OCI-LY7 (cell line): ENCODE measurements at regions not wholly inside any gene's neighbourhood (a gene's known extent, or its start where the extent isn't known, plus 50 kb on each side); places are given as distances from the start of the nearest gene placed in this dataset.

Experiments used
- BruUV-seq: library from RNA; stranded (reverse); fragments of 400-500 nt; replicated peaks from 2 replicates; lab custom pipeline; 2021; lab: Mats Ljungman, UMichigan
- CTCF ChIA-PET: fragments of 300-600 bp; sonication (Branson Sonifier 250); formaldehyde crosslinking; loops from one replicate; lab custom pipeline; 2022; ENCODE audit warnings: antibody characterized with exemption; ENCODE audit not compliant: unreplicated experiment; lab: Charles Lee
- POLR2A ChIA-PET: fragments of 300-600 bp; sonication (Branson Sonifier 250); formaldehyde crosslinking; loops from one replicate; lab custom pipeline; 2022; ENCODE audit warnings: antibody characterized with exemption; lab: Charles Lee
- DNase-seq: peaks from one replicate; pipeline ENCODE4 v3.0.0-alpha.2; 2015; ENCODE audit warnings: low spot score
- H2AFZ ChIP-seq: fragments of 200-600 bp; sonication (generic), shearing (Covaris generic); 2 replicates; pipeline ENCODE4 v1.6.1; 2014; ENCODE audit warnings: mild to moderate bottlenecking, antibody characterized with exemption, low read length, moderate library complexity
- H3K27ac ChIP-seq: fragments of 200-600 bp; sonication (generic); 2 replicates; pipeline ENCODE4 v1.5.1; 2014; ENCODE audit warnings: mixed run types, low read depth, mild to moderate bottlenecking, moderate library complexity, low read length, inconsistent platforms; ENCODE audit not compliant: poor library complexity, severe bottlenecking
- H3K36me3 ChIP-seq: fragments of 200-600 bp; sonication (generic); 2 replicates; pipeline ENCODE4 v1.6.1; 2014; ENCODE audit warnings: mild to moderate bottlenecking, antibody characterized with exemption, low read length, moderate library complexity, mixed read lengths; ENCODE audit not compliant: insufficient read depth
- H3K4me1 ChIP-seq: fragments of 200-600 bp; sonication (generic); 2 replicates; pipeline ENCODE4 v1.5.1; 2014; ENCODE audit warnings: mild to moderate bottlenecking, low read length; ENCODE audit not compliant: insufficient read depth, poor library complexity, severe bottlenecking
- H3K4me2 ChIP-seq: fragments of 200-600 bp; sonication (generic); 2 replicates; pipeline ENCODE4 v1.6.1; 2014; ENCODE audit warnings: mild to moderate bottlenecking, low read length
- H3K4me3 ChIP-seq: fragments of 200-600 bp; sonication (generic); 2 replicates; pipeline ENCODE4 v1.5.1; 2014; ENCODE audit warnings: mild to moderate bottlenecking, low read depth, low read length; ENCODE audit not compliant: poor library complexity, severe bottlenecking
- H3K79me2 ChIP-seq: fragments of 200-600 bp; sonication (generic); 2 replicates; pipeline ENCODE4 v1.6.1; 2016; ENCODE audit warnings: low read depth, mild to moderate bottlenecking, low read length, moderate library complexity, mixed read lengths; ENCODE audit not compliant: insufficient read depth
- H3K9me2 ChIP-seq: fragments of 200-600 bp; sonication (generic); 2 replicates; pipeline ENCODE4 v1.6.1; 2016; ENCODE audit warnings: mild to moderate bottlenecking, low read length, mixed read lengths; ENCODE audit not compliant: insufficient read depth
- H3K9me3 ChIP-seq: fragments of 200-600 bp; sonication (generic); 2 replicates; pipeline ENCODE4 v1.6.1; 2014; ENCODE audit warnings: mild to moderate bottlenecking, mixed run types, low read length, mixed read lengths
- H4K20me1 ChIP-seq: fragments of 200-600 bp; sonication (generic); 2 replicates; pipeline ENCODE4 v1.6.1; 2014; ENCODE audit warnings: mild to moderate bottlenecking, antibody characterized with exemption, low read length, moderate library complexity, mixed read lengths; ENCODE audit not compliant: insufficient read depth
- EZH2phosphoT487 ChIP-seq: fragments of 200-600 bp; sonication (generic); IDR thresholded peaks from 2 replicates; pipeline ENCODE4 v1.6.1; 2018; ENCODE audit warnings: low read depth, borderline replicate concordance, mild to moderate bottlenecking, mixed run types, antibody characterized with exemption, low read length, moderate library complexity, mixed read lengths
- intact Hi-C: fragments of 100-400 bp; cut with micrococcal nuclease; formaldehyde crosslinking; loops from one replicate; pipeline ENCODE4 v1.10.0; 2022; ENCODE audit not compliant: unreplicated experiment
- TF ChIP-seq, protein P1 (sequence below): fragments of 200-600 bp; sonication (generic); conservative IDR thresholded peaks from 2 replicates; pipeline ENCODE4 v1.5.1; 2014; ENCODE audit warnings: mild to moderate bottlenecking, antibody characterized with exemption, low read length, moderate library complexity, mixed read lengths

DNA sequence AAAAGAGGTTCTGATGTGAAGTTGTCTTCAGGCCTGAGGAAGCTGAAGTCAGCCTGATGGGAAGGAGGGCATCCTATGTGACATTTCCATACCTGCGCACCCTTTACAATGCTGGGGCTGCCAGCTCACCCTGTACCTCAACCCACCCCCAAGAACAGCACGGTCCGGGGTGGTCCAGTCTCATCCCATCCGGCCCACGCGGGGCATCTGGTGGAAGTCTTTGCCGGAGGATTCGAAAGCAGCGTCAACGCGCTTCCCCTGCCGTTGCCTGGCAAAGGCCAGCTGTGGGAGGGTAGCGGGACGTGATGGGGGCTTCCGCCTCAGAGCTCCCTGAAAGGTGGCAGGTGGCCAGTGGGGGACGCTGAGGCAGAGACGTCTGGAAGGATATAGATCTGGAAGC, 113.6 kb upstream of the ANKRD30BL start:
- Histone ChIP-seq H3K9me2 (no peaks in the 10 kb centered on the region), H4K20me1 (no peaks in the 10 kb centered on the region), H3K4me3 (no peak overlapping the region), H2AFZ (no peak overlapping the region), H3K36me3 (no peaks in the 10 kb centered on the region), H3K4me2 (no peak overlapping the region), H3K27ac (no peak overlapping the region), H3K9me3 (peaks cover 18% of the 10 kb centered on the region; the same call in 1 of the 2 replicates), H3K79me2 (no peaks in the 10 kb centered on the region), H3K4me1 (peaks cover 40% of the 10 kb centered on the region)
- no TSS peak for BruUV-seq
- ChIA-PET POLR2A (interaction anchor here (0.6 kb wide), 1 partner anchor 283 kb away, joined by 4 read pairs; no protein-coding TSS in a partner anchor), CTCF (no interaction called here)
- no peak for TF ChIP-seq EZH2phosphoT487
- TF ChIP-seq, protein P1, sequence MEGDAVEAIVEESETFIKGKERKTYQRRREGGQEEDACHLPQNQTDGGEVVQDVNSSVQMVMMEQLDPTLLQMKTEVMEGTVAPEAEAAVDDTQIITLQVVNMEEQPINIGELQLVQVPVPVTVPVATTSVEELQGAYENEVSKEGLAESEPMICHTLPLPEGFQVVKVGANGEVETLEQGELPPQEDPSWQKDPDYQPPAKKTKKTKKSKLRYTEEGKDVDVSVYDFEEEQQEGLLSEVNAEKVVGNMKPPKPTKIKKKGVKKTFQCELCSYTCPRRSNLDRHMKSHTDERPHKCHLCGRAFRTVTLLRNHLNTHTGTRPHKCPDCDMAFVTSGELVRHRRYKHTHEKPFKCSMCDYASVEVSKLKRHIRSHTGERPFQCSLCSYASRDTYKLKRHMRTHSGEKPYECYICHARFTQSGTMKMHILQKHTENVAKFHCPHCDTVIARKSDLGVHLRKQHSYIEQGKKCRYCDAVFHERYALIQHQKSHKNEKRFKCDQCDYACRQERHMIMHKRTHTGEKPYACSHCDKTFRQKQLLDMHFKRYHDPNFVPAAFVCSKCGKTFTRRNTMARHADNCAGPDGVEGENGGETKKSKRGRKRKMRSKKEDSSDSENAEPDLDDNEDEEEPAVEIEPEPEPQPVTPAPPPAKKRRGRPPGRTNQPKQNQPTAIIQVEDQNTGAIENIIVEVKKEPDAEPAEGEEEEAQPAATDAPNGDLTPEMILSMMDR, result no peak
- DNase-seq, result no peak
- intact Hi-C loops, result no loop called here

DNA sequence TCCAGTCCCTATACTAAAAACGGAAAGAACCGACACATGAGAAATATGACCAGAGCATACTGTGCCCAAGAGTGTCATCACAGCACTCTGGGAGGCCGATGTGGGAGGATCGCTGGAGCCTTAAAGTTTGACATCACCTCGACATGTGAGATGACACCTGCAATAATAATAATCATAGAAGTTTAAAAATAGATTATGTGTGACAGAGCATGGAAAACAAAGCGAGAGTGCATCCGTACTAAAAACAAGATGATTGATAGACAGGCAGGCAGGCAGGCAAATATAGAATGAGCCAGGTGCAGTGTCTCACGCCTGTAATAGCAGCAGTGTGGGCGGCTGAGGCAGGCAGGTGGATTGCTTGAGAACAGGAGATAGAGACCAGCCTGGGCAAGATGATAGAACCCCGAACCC, 114.8 kb upstream of the ANKRD30BL start:
- POLR2A ChIA-PET, result no interaction called here
- peak overlapping the region; percentile 35; the same call in 1 of the 2 replicates for H3K4me2 ChIP-seq
- intact Hi-C loops, result loop anchor here (1.0 kb wide), 1 partner anchor 129 kb away; no protein-coding TSS in a partner anchor
- peaks cover 18% of the 10 kb centered on the region; the same call in 1 of the 2 replicates for H3K9me3 ChIP-seq
- no peaks in the 10 kb centered on the region for H3K9me2 ChIP-seq
- no peak overlapping the region for H3K4me3 ChIP-seq
- TF ChIP-seq, protein P1, result no peak
- no peak for TF ChIP-seq EZH2phosphoT487
- H3K4me1 ChIP-seq, result peaks cover 29% of the 10 kb centered on the region
- peak; percentile 91 for DNase-seq
- H3K79me2 ChIP-seq, result no peaks in the 10 kb centered on the region
- CTCF ChIA-PET, result no interaction called here
- BruUV-seq, result no TSS peak
- H4K20me1 ChIP-seq, result no peaks in the 10 kb centered on the region
- no peaks in the 10 kb centered on the region for H3K36me3 ChIP-seq
- peak overlapping the region; percentile 81 for H3K27ac ChIP-seq
- H2AFZ ChIP-seq, result no peak overlapping the region

DNA sequence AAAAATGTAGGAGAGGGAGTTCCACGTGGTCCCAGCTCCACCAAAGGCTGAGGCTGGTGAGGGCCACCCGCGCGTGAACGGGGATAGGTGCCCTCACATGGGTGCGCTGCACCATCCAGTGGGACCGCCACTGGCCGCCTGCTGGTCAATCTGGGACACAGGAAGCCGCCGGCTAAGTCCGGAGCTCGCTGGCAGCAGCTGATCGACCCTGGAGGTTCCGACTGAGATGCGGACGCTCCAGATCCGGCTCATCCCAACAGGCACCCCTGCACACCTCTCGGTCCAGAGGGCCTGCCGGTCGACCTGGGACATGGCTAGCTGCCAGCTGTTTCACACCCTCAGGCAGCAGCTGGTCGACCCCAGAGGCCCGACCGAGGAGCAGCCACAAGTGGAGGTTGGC, 116.5 kb upstream of the ANKRD30BL start:
- peaks cover 29% of the 10 kb centered on the region for H3K4me1 ChIP-seq
- no peak overlapping the region for H3K4me2 ChIP-seq
- ChIA-PET POLR2A (interaction anchor here (1.5 kb wide), 1 partner anchor 15 kb away, joined by 3 read pairs; no protein-coding TSS in a partner anchor), CTCF (interaction anchor here (1.0 kb wide), 1 partner anchor 11 kb away, joined by 3 read pairs; no protein-coding TSS in a partner anchor)
- H3K36me3 ChIP-seq, result no peaks in the 10 kb centered on the region
- peaks cover 18% of the 10 kb centered on the region; the same call in 1 of the 2 replicates for H3K9me3 ChIP-seq
- BruUV-seq, result no TSS peak
- no peak overlapping the region for H3K4me3 ChIP-seq
- no peaks in the 10 kb centered on the region for H4K20me1 ChIP-seq
- no peak for TF ChIP-seq EZH2phosphoT487
- TF ChIP-seq, protein P1, result no peak
- H3K79me2 ChIP-seq, result no peaks in the 10 kb centered on the region
- H2AFZ ChIP-seq, result no peak overlapping the region
- intact Hi-C loops, result no loop called here
- H3K27ac ChIP-seq, result no peak overlapping the region
- no peak for DNase-seq
- H3K9me2 ChIP-seq, result no peaks in the 10 kb centered on the region
